ENCODE measurements at regions not wholly inside any gene's neighbourhood (a gene's known extent, or its start where the extent isn't known, plus 50 kb on each side); places are given as distances from the start of the nearest gene placed in this dataset.

- no peak for DNase-seq (ENCODE audit: low read depth)
- TF ChIP-seq CTCF (conservative IDR thresholded peaks at IDR 0.05; ENCODE audit: control insufficient read depth, insufficient read depth, low read depth, low read length) = no peak
- no peak overlapping the region for H3K4me3 ChIP-seq (ENCODE audit: control insufficient read depth, low read depth, low read length)
Measured at GRCh38 chr5:125491986-125492492, 745.6 kb upstream of the ZNF608 start.

GRCh38 chr5:125492977-125493376 is 746.5 kb upstream of the ZNF608 start:
- TF ChIP-seq CTCF (conservative IDR thresholded peaks at IDR 0.05; ENCODE audit: control insufficient read depth, insufficient read depth, low read depth, low read length) = no peak
- DNase-seq (ENCODE audit: low read depth) = no peak
- no peak overlapping the region for H3K4me3 ChIP-seq (ENCODE audit: control insufficient read depth, low read depth, low read length)

- DNase-seq (ENCODE audit: low read depth) = no peak
- TF ChIP-seq CTCF (conservative IDR thresholded peaks at IDR 0.05; ENCODE audit: control insufficient read depth, insufficient read depth, low read depth, low read length) = no peak
- H3K4me3 ChIP-seq (ENCODE audit: control insufficient read depth, low read depth, low read length) = no peak overlapping the region
Measured at GRCh38 chr5:125496393-125496792, 750.0 kb upstream of the ZNF608 start.

GRCh38 chr5:125497651-125498050 is 751.2 kb upstream of the ZNF608 start:
- TF ChIP-seq CTCF (conservative IDR thresholded peaks at IDR 0.05; ENCODE audit: control insufficient read depth, insufficient read depth, low read depth, low read length) = no peak
- no peak overlapping the region for H3K4me3 ChIP-seq (ENCODE audit: control insufficient read depth, low read depth, low read length)
- no peak for DNase-seq (ENCODE audit: low read depth)

- no peak for TF ChIP-seq CTCF (conservative IDR thresholded peaks at IDR 0.05; ENCODE audit: control insufficient read depth, insufficient read depth, low read depth, low read length)
- DNase-seq (ENCODE audit: low read depth) = no peak
- H3K4me3 ChIP-seq (ENCODE audit: control insufficient read depth, low read depth, low read length) = no peak overlapping the region
Measured at GRCh38 chr5:125499636-125500332, 753.3 kb upstream of the ZNF608 start.

- TF ChIP-seq CTCF (conservative IDR thresholded peaks at IDR 0.05; ENCODE audit: control insufficient read depth, insufficient read depth, low read depth, low read length) = no peak
- no peak for DNase-seq (ENCODE audit: low read depth)
- H3K4me3 ChIP-seq (ENCODE audit: control insufficient read depth, low read depth, low read length) = no peak overlapping the region
Measured at GRCh38 chr5:125501396-125501795, 755.0 kb upstream of the ZNF608 start.

Data from fibroblast of mammary gland (primary cell).